ENCODE measurements at regions not wholly inside any gene's neighbourhood (a gene's known extent, or its start where the extent isn't known, plus 50 kb on each side); places are given as distances from the start of the nearest gene placed in this dataset.

GRCh38 chr14:22304326-22304725 lies 284.7 kb downstream of the DAD1 start:
- H3K4me3 ChIP-seq = no peak overlapping the region
- no peak overlapping the region for H3K27ac ChIP-seq
- no peaks in the 10 kb centered on the region for H3K9me3 ChIP-seq
- no peaks in the 10 kb centered on the region for H3K4me1 ChIP-seq
- in situ Hi-C loops (cut with MboI; ENCODE audit: low sequenced_read_pairs in 4 of 4) = no loop called here
- H3K27me3 ChIP-seq = peaks cover 0 to 3% (median 0%) of the 10 kb centered on the region in 3 donors
- no peak for DNase-seq
- no peaks in the 10 kb centered on the region for H3K36me3 ChIP-seq
- no peak for TF ChIP-seq POLR2A (IDR thresholded peaks at IDR 0.05)
- TF ChIP-seq, protein P1, sequence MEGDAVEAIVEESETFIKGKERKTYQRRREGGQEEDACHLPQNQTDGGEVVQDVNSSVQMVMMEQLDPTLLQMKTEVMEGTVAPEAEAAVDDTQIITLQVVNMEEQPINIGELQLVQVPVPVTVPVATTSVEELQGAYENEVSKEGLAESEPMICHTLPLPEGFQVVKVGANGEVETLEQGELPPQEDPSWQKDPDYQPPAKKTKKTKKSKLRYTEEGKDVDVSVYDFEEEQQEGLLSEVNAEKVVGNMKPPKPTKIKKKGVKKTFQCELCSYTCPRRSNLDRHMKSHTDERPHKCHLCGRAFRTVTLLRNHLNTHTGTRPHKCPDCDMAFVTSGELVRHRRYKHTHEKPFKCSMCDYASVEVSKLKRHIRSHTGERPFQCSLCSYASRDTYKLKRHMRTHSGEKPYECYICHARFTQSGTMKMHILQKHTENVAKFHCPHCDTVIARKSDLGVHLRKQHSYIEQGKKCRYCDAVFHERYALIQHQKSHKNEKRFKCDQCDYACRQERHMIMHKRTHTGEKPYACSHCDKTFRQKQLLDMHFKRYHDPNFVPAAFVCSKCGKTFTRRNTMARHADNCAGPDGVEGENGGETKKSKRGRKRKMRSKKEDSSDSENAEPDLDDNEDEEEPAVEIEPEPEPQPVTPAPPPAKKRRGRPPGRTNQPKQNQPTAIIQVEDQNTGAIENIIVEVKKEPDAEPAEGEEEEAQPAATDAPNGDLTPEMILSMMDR (IDR thresholded peaks at IDR 0.05 in 4 of 5, conservative IDR thresholded peaks at IDR 0.05 in 1 of 5) = no peak
- no peak for ATAC-seq
- intact Hi-C loops (cut with DNase I; ENCODE audit: low total_unique reads) = no loop called here

- DNase-seq (no peak), ATAC-seq (no peak)
- Histone ChIP-seq H3K9me3 (no peaks in the 10 kb centered on the region), H3K27ac (no peak overlapping the region), H3K36me3 (no peaks in the 10 kb centered on the region), H3K4me1 (no peaks in the 10 kb centered on the region), H3K4me3 (no peak overlapping the region), H3K27me3 (peaks cover 0 to 3% (median 0%) of the 10 kb centered on the region in 3 donors)
- in situ Hi-C loops (cut with MboI; ENCODE audit: low sequenced_read_pairs in 4 of 4) = no loop called here
- no peak for TF ChIP-seq POLR2A (IDR thresholded peaks at IDR 0.05)
- TF ChIP-seq, protein P1 (IDR thresholded peaks at IDR 0.05 in 4 of 5, conservative IDR thresholded peaks at IDR 0.05 in 1 of 5) = no peak
- intact Hi-C loops (cut with DNase I; ENCODE audit: low total_unique reads) = no loop called here
These were observed 285.3 kb downstream of the DAD1 start for GRCh38 chr14:22303589-22304195.

DNA sequence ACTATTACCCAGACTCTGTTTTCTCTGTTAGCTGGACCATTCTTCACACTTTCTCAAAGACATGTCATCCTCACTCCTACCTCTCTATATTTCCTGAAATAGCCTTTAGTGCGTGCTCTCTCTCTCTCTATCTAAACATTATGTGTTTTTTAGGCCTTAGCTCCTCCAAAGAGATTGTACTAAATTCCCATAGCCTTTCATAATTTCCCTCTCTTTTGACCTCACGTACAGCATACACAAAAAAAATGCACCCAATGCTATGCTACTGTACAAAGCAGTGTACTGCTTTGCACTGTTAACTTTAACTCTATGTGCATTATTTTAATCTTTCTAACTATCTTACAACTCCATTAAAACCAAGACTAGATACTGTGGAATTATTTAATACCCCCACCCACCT lies 288.4 kb downstream of the DAD1 start:
- Histone ChIP-seq H3K27ac (no peak overlapping the region), H3K4me3 (no peak overlapping the region), H3K27me3 (peaks cover 0 to 3% (median 0%) of the 10 kb centered on the region in 3 donors), H3K9me3 (no peaks in the 10 kb centered on the region), H3K36me3 (no peaks in the 10 kb centered on the region), H3K4me1 (no peaks in the 10 kb centered on the region)
- ATAC-seq (no peak), DNase-seq (no peak)
- in situ Hi-C loops (cut with MboI; ENCODE audit: low sequenced_read_pairs in 4 of 4) = no loop called here
- TF ChIP-seq POLR2A (IDR thresholded peaks at IDR 0.05) = no peak
- TF ChIP-seq, protein P1 (IDR thresholded peaks at IDR 0.05 in 4 of 5, conservative IDR thresholded peaks at IDR 0.05 in 1 of 5) = no peak
- intact Hi-C loops (cut with DNase I; ENCODE audit: low total_unique reads) = no loop called here

GRCh38 chr14:22297376-22297775 lies 291.6 kb downstream of the DAD1 start:
- no peak overlapping the region for H3K27ac ChIP-seq

More at GRCh38 chr14:22297376-22297775, 291.6 kb downstream of the DAD1 start:
- no peak overlapping the region for H3K4me3 ChIP-seq
- peaks cover 0 to 3% (median 0%) of the 10 kb centered on the region in 3 donors for H3K27me3 ChIP-seq
- no peaks in the 10 kb centered on the region for H3K9me3 ChIP-seq
- no peak for TF ChIP-seq POLR2A (IDR thresholded peaks at IDR 0.05)
- TF ChIP-seq, protein P1 (IDR thresholded peaks at IDR 0.05 in 4 of 5, conservative IDR thresholded peaks at IDR 0.05 in 1 of 5) = no peak
- no peaks in the 10 kb centered on the region for H3K4me1 ChIP-seq
- no peaks in the 10 kb centered on the region for H3K36me3 ChIP-seq
- DNase-seq = no peak
- intact Hi-C loops (cut with DNase I; ENCODE audit: low total_unique reads) = no loop called here
- in situ Hi-C loops (cut with MboI; ENCODE audit: low sequenced_read_pairs in 4 of 4) = no loop called here
- no peak for ATAC-seq
